B cell (primary cell): ENCODE measurements at regions not wholly inside any gene's neighbourhood (a gene's known extent, or its start where the extent isn't known, plus 50 kb on each side); places are given as distances from the start of the nearest gene placed in this dataset.

Experiments
- ATAC-seq: fragments of 200-7000 bp; cut with Tn5 transposase; one replicate; pipeline ENCODE4 v1.10.0; 2021; ENCODE audit warnings: low read depth, mild to moderate bottlenecking, moderate number of reproducible peaks, moderate library complexity
- CTCF ChIA-PET: fragments of 350-600 bp; sonication (Branson Sonifier 250); formaldehyde crosslinking; loops from one replicate; lab custom pipeline; 2021; ENCODE audit warnings: antibody characterized with exemption, inconsistent platforms; lab: Charles Lee
- POLR2A ChIA-PET: fragments of 350-600 bp; sonication (Branson Sonifier 250); formaldehyde crosslinking; loops from one replicate; lab custom pipeline; 2021; ENCODE audit warnings: antibody characterized with exemption; lab: Charles Lee
- DNase-seq: peaks from one replicate; pipeline ENCODE4 v3.0.0; 2013
- H2AFZ ChIP-seq: 2 replicates; pipeline ENCODE4 v1.6.1; 2012; ENCODE audit warnings: mild to moderate bottlenecking, low read depth, low read length; ENCODE audit not compliant: insufficient read depth, poor library complexity, severe bottlenecking
- H3K27ac ChIP-seq, 2 donors: 1 replicate in 1 of 2; 2 replicates in 1 of 2; pipeline ENCODE4 v1.5.1; 2012 to 2013; ENCODE audit warnings: low read length in 2 of 2, mild to moderate bottlenecking in 2 of 2, moderate library complexity in 1 of 2
- H3K27me3 ChIP-seq, 4 experiments: fragments of 200-600 bp in 1 of 4; sonication (generic) in 1 of 4; replicated peaks in 1 of 4; 1 replicate in 2 of 4; 2 replicates in 2 of 4; pipeline versions ENCODE4 v1.6.1 to v1.7.0; 2013 to 2016; ENCODE audit warnings: low read length in 3 of 4, mild to moderate bottlenecking in 2 of 4, mixed read lengths in 1 of 4, moderate library complexity in 1 of 4; ENCODE audit not compliant: insufficient read depth in 4 of 4, control insufficient read depth in 3 of 4; ENCODE audit errors: control extremely low read depth in 1 of 4
- H3K36me3 ChIP-seq, 2 experiments: replicated peaks in 1 of 2; 1 replicate in 1 of 2; 2 replicates in 1 of 2; pipeline versions ENCODE4 v1.6.1 to v1.7.1; 2013; ENCODE audit warnings: low read length in 1 of 2; ENCODE audit not compliant: insufficient read depth in 2 of 2, control insufficient read depth in 1 of 2; ENCODE audit errors: control extremely low read depth in 1 of 2, extremely low read depth in 1 of 2
- H3K4me1 ChIP-seq, 2 donors: fragments of 200-600 bp in 1 of 2; sonication (generic) in 1 of 2; 1 replicate in 1 of 2; 2 replicates in 1 of 2; pipeline versions ENCODE4 v1.5.1 to v1.6.1; 2013 to 2017; ENCODE audit warnings: low read length in 2 of 2; ENCODE audit not compliant: control insufficient read depth in 2 of 2, insufficient read depth in 2 of 2
- H3K4me2 ChIP-seq: replicated peaks from 2 replicates; pipeline ENCODE3; 2012; ENCODE audit warnings: mild to moderate bottlenecking, low read depth, low read length; ENCODE audit not compliant: poor library complexity, severe bottlenecking
- H3K4me3 ChIP-seq, 5 experiments: fragments of 200-600 bp in 1 of 5; sonication (generic) in 1 of 5; 1 replicate in 3 of 5; 2 replicates in 2 of 5; pipeline versions ENCODE4 v1.5.1 to v1.7.0; 2011 to 2016; ENCODE audit warnings: low read length in 4 of 5, mild to moderate bottlenecking in 4 of 5, low read depth in 2 of 5, control low read depth in 1 of 5, moderate library complexity in 1 of 5; ENCODE audit not compliant: insufficient read depth in 1 of 5; ENCODE audit errors: control extremely low read depth in 1 of 5, extremely low read depth in 1 of 5
- H3K79me2 ChIP-seq: fragments of 200-600 bp; sonication (generic); one replicate; pipeline ENCODE4 v1.6.0; 2016; ENCODE audit warnings: low read length; ENCODE audit not compliant: control insufficient read depth, insufficient read depth
- H3K9ac ChIP-seq: fragments of 200-600 bp; sonication (generic); 2 replicates; pipeline ENCODE4 v1.6.1; 2017; ENCODE audit warnings: mild to moderate bottlenecking, low read length, moderate library complexity
- H3K9me3 ChIP-seq, 3 donors: one replicate each; pipeline versions ENCODE4 v1.6.1 to v1.7.1; 2013; ENCODE audit warnings: low read length in 2 of 3; ENCODE audit not compliant: control insufficient read depth in 2 of 3, insufficient read depth in 1 of 3; ENCODE audit errors: control extremely low read depth in 1 of 3
- H4K20me1 ChIP-seq: 2 replicates; pipeline ENCODE4 v1.6.0; 2012; ENCODE audit warnings: mild to moderate bottlenecking, low read length; ENCODE audit not compliant: insufficient read depth, control insufficient read depth, poor library complexity, severe bottlenecking
- H3K27ac Mint-ChIP-seq: one replicate; pipeline ENCODE4 v1.8.0; 2021; ENCODE audit warnings: mixed read lengths
- H3K27me3 Mint-ChIP-seq: one replicate; pipeline ENCODE4 v1.8.0; 2021; ENCODE audit warnings: mixed read lengths
- H3K4me1 Mint-ChIP-seq: one replicate; pipeline ENCODE4 v1.8.0; 2021; ENCODE audit warnings: mixed read lengths
- H3K4me3 Mint-ChIP-seq: one replicate; pipeline ENCODE4 v1.8.0; 2021; ENCODE audit warnings: mixed read lengths
- H3K9me3 Mint-ChIP-seq: one replicate; pipeline ENCODE4 v1.8.0; 2022; ENCODE audit warnings: mixed read lengths; ENCODE audit not compliant: insufficient read depth
- EZH2 ChIP-seq: IDR thresholded peaks from 2 replicates; pipeline ENCODE4 v1.6.1; 2012; ENCODE audit warnings: borderline replicate concordance, low read depth, mild to moderate bottlenecking, moderate library complexity, low read length; ENCODE audit not compliant: insufficient read depth, poor library complexity, severe bottlenecking
- WGBS: methylation state at CpG from one replicate; pipeline ENCODE4 v1.1.5; 2013; ENCODE audit warnings: missing lambda C conversion rate; ENCODE audit not compliant: insufficient coverage; 5-methylcytosine and 5-hydroxymethylcytosine counted together
- intact Hi-C: fragments of 100-400 bp; cut with micrococcal nuclease; formaldehyde crosslinking; loops from one replicate; pipeline ENCODE4 v1.10.0; 2022
- TF ChIP-seq, protein P1 (sequence below): fragments of 200-600 bp; IDR thresholded peaks from one replicate; pipeline ENCODE4 v1.8.0; 2022; ENCODE audit warnings: antibody characterized with exemption, mild to moderate bottlenecking

DNA sequence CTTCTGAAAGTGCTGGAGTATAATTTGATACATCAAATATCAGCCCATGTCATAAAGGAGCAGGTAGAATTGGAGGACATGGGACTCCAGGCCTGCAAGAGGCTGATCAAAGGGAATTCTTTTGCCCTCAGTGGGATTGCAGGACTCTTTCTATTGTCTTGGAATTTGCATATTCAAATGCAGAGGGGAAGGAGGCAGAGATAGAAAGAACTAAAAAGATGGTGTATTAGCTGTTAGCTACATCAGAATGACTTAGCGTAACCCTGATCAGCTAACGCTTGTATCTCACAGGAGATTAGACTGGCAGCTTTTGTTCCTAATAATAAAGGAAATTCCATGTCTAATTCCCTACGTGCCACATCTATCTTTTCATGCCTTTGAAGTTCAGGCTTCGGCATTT is 1014.7 kb upstream of the RBFOX1 start:
- no peak overlapping the region for H3K4me3 Mint-ChIP-seq
- ChIA-PET POLR2A (no interaction called here), CTCF (no interaction called here)
- H3K4me1 Mint-ChIP-seq: no peaks in the 10 kb centered on the region
- Histone ChIP-seq H3K9me3 (no peaks in the 10 kb centered on the region), H2AFZ (no peak overlapping the region), H3K27me3 (no peaks in the 10 kb centered on the region), H3K4me3 (no peak overlapping the region), H4K20me1 (no peaks in the 10 kb centered on the region), H3K36me3 (no peaks in the 10 kb centered on the region), H3K4me2 (no peak overlapping the region), H3K79me2 (no peaks in the 10 kb centered on the region), H3K4me1 (no peaks in the 10 kb centered on the region), H3K9ac (no peak overlapping the region), H3K27ac (no peak overlapping the region)
- intact Hi-C loops: no loop called here
- TF ChIP-seq EZH2: no peak
- TF ChIP-seq, protein P1, sequence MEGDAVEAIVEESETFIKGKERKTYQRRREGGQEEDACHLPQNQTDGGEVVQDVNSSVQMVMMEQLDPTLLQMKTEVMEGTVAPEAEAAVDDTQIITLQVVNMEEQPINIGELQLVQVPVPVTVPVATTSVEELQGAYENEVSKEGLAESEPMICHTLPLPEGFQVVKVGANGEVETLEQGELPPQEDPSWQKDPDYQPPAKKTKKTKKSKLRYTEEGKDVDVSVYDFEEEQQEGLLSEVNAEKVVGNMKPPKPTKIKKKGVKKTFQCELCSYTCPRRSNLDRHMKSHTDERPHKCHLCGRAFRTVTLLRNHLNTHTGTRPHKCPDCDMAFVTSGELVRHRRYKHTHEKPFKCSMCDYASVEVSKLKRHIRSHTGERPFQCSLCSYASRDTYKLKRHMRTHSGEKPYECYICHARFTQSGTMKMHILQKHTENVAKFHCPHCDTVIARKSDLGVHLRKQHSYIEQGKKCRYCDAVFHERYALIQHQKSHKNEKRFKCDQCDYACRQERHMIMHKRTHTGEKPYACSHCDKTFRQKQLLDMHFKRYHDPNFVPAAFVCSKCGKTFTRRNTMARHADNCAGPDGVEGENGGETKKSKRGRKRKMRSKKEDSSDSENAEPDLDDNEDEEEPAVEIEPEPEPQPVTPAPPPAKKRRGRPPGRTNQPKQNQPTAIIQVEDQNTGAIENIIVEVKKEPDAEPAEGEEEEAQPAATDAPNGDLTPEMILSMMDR: no peak
- H3K27ac Mint-ChIP-seq: no peak overlapping the region
- WGBS: no CpG with 5 or more reads among the region's 4 CpGs
- DNase-seq: no peak
- ATAC-seq: no peak
- no peaks in the 10 kb centered on the region for H3K27me3 Mint-ChIP-seq
- H3K9me3 Mint-ChIP-seq: peaks cover 3% of the 10 kb centered on the region

DNA sequence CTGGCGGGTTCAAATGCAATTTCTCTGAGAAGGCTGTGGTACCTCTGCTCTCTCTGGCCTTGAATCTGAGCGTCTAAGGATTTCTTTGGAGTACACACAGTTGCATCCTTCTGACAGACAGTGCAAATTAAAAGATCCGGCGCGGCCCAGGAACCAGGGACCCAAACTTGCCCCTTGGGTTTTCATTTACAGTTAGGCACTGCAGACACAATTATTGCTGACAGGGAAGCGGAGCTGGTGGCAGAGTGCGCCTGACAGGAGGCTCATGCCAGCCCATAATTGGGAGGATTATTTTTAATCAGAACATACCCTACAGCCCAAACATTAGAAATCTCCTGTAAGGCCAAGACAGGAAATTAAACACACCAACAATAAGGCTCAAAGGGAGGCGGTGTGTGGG is 1023.4 kb upstream of the RBFOX1 start:
- WGBS: 90% methylated on average over 5 of the region's 8 CpGs
- Mint-ChIP-seq H3K4me1 (no peaks in the 10 kb centered on the region), H3K27me3 (no peaks in the 10 kb centered on the region), H3K27ac (no peak overlapping the region), H3K4me3 (no peak overlapping the region), H3K9me3 (no peaks in the 10 kb centered on the region)
- H3K4me2 ChIP-seq: no peak overlapping the region
- intact Hi-C loops: no loop called here
- no peaks in the 10 kb centered on the region for H3K79me2 ChIP-seq
- CTCF ChIA-PET: no interaction called here
- H3K27me3 ChIP-seq: no peaks in the 10 kb centered on the region
- TF ChIP-seq EZH2: no peak
- TF ChIP-seq, protein P1: no peak
- H3K27ac ChIP-seq: no peak overlapping the region
- DNase-seq: no peak
- POLR2A ChIA-PET: no interaction called here
- no peaks in the 10 kb centered on the region for H4K20me1 ChIP-seq
- H3K4me1 ChIP-seq: no peaks in the 10 kb centered on the region
- no peak overlapping the region for H2AFZ ChIP-seq
- no peak for ATAC-seq
- H3K36me3 ChIP-seq: no peaks in the 10 kb centered on the region
- no peak overlapping the region for H3K9ac ChIP-seq
- no peak overlapping the region for H3K4me3 ChIP-seq
- no peaks in the 10 kb centered on the region for H3K9me3 ChIP-seq
